ENCODE measurements at regions not wholly inside any gene's neighbourhood (a gene's known extent, or its start where the extent isn't known, plus 50 kb on each side); places are given as distances from the start of the nearest gene placed in this dataset.

DNA sequence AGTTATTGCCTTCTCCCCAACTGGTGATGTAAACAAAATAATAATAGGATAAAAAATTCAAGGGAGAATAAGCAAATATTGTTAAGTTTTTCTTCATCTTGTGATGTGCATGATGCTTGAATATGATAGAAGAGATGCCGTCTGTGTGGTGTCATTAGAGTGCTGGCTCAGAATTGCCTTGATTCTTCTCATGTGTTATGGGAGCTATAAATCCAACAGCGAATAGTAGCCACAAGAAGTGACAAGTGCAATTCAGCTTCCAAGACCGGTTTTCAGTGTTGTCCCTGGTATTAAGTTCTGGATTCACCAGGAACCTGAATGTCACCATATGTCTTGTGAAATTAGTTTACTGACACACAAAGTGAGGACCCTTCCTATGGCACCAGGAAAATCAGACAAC lies 547.0 kb downstream of the NSUN3 start:
- Histone ChIP-seq H3K36me3 (no peaks in the 10 kb centered on the region), H3K27me3 (no peaks in the 10 kb centered on the region), H3K27ac (no peak overlapping the region), H3K4me3 (no peak overlapping the region), H3K9me3 (no peaks in the 10 kb centered on the region), H3K4me1 (no peaks in the 10 kb centered on the region)
- no peak for DNase-seq
- intact Hi-C loops (cut with DNase I; ENCODE audit: low total_unique reads) = no loop called here
- no peak for TF ChIP-seq POLR2A (IDR thresholded peaks at IDR 0.05)

DNA sequence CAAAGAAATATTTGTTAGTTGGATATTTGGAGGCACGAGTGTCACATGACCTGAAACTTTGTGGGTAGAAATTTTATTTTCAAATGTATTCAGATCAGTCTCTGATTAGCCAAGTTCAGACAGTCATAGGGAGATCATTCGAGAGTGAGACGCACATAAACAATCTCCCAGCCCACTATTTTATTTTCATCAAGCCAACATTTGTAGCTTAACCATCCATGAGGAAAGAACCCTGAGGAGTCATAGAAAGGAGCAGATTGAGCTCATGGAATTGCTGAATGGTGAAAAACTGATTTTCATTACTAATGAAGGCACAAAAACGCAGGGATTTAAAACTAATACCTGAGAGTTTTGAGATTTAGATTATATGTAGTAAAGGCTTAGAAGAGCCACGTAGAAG lies 548.7 kb downstream of the NSUN3 start:
- Histone ChIP-seq H3K9me3 (no peaks in the 10 kb centered on the region), H3K4me1 (no peaks in the 10 kb centered on the region), H3K27me3 (no peaks in the 10 kb centered on the region), H3K36me3 (no peaks in the 10 kb centered on the region), H3K4me3 (no peak overlapping the region), H3K27ac (no peak overlapping the region)
- TF ChIP-seq, protein P1, sequence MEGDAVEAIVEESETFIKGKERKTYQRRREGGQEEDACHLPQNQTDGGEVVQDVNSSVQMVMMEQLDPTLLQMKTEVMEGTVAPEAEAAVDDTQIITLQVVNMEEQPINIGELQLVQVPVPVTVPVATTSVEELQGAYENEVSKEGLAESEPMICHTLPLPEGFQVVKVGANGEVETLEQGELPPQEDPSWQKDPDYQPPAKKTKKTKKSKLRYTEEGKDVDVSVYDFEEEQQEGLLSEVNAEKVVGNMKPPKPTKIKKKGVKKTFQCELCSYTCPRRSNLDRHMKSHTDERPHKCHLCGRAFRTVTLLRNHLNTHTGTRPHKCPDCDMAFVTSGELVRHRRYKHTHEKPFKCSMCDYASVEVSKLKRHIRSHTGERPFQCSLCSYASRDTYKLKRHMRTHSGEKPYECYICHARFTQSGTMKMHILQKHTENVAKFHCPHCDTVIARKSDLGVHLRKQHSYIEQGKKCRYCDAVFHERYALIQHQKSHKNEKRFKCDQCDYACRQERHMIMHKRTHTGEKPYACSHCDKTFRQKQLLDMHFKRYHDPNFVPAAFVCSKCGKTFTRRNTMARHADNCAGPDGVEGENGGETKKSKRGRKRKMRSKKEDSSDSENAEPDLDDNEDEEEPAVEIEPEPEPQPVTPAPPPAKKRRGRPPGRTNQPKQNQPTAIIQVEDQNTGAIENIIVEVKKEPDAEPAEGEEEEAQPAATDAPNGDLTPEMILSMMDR (IDR thresholded peaks at IDR 0.05) = no peak
- no peak for TF ChIP-seq POLR2A (IDR thresholded peaks at IDR 0.05)
- intact Hi-C loops (cut with DNase I; ENCODE audit: low total_unique reads) = no loop called here
- DNase-seq = no peak

DNA sequence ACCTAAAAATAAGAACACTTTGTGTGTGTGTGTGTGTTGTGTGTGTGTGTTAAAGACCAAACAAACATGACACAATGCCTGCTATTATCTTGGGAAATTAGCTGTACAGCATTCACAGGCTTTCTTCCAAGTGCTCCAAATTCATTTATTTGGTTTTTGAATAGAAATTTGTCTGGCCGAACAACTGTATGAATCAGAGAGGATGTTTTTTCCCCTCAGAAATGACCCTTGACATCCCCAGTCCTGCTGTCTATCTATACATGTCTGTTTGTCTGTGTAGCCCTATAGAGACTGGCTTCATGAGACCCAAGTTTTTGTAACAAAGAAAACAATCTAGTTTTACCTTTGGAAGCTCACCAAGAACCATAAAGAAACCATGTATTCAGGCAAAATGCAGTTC lies 549.8 kb downstream of the NSUN3 start:
- H3K4me3 ChIP-seq = no peak overlapping the region
- intact Hi-C loops (cut with DNase I; ENCODE audit: low total_unique reads) = no loop called here
- no peaks in the 10 kb centered on the region for H3K4me1 ChIP-seq
- H3K27ac ChIP-seq = no peak overlapping the region
- TF ChIP-seq POLR2A (IDR thresholded peaks at IDR 0.05) = no peak
- TF ChIP-seq, protein P1 (IDR thresholded peaks at IDR 0.05) = no peak
- no peaks in the 10 kb centered on the region for H3K27me3 ChIP-seq
- no peaks in the 10 kb centered on the region for H3K36me3 ChIP-seq
- no peaks in the 10 kb centered on the region for H3K9me3 ChIP-seq
- no peak for DNase-seq

DNA sequence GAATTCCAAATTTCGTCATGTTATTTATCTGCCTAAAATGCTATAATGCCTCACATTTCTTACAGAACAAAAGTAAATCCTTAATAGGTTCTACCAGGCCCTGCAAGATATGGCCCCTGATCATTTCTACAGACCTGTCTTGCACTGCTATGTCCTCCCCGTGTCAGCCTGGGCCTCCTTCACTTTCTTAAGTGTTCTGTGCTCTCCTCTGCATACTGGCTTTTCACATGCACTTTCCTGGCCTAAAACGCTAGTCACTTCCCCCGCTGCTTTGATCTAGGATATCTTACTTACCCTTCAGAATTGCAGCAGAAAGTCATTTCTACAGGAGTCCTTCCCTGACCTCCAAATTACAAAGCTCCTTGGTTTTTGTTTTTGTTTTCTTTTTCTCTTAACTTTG lies 551.3 kb downstream of the NSUN3 start:
- Histone ChIP-seq H3K4me1 (no peaks in the 10 kb centered on the region), H3K9me3 (no peaks in the 10 kb centered on the region), H3K4me3 (no peak overlapping the region), H3K27me3 (no peaks in the 10 kb centered on the region), H3K27ac (no peak overlapping the region), H3K36me3 (no peaks in the 10 kb centered on the region)
- intact Hi-C loops (cut with DNase I; ENCODE audit: low total_unique reads) = no loop called here
- TF ChIP-seq, protein P1 (IDR thresholded peaks at IDR 0.05) = no peak
- TF ChIP-seq POLR2A (IDR thresholded peaks at IDR 0.05) = no peak
- no peak for DNase-seq

DNA sequence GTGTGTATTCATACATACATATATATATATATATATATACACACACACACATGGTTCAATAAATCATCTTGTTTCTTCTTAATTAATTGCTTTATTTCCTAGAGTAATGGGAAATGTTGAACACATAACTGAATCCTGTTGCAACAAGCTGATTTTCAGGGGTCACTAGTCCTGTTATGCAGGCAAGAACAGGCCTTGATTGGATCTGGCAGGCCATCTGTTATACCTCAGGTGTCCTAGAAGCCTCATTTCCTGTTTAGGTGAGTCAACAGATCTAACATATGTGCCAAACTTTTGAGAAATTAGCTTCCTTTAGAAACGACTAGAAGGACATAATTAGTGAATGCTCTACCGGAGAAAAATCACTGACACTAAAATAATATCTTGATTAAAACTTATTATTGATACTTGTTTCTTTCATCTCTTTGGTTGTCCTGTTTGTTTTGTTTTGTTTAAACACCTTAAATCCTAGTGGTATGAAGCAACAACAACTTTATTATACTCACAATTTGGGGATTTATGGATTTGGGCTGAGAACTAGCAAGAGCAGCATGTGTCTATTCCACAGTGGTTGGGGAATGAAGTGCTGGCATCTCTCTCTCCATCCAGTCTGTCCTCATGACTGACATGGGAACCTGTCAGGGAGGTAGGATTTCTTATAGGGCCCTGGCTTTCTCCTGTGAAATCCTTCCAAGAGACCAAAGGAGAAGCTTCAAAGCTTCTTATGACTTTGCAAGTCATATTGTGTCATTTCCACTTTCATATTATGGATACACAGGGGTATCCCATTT lies 552.6 kb downstream of the NSUN3 start:
- no peaks in the 10 kb centered on the region for H3K27me3 ChIP-seq
- H3K36me3 ChIP-seq = no peaks in the 10 kb centered on the region
- no peak overlapping the region for H3K27ac ChIP-seq
- no peak for DNase-seq
- intact Hi-C loops (cut with DNase I; ENCODE audit: low total_unique reads) = no loop called here
- no peak overlapping the region for H3K4me3 ChIP-seq
- H3K4me1 ChIP-seq = no peaks in the 10 kb centered on the region
- TF ChIP-seq, protein P1 (IDR thresholded peaks at IDR 0.05) = no peak
- TF ChIP-seq POLR2A (IDR thresholded peaks at IDR 0.05) = no peak
- no peaks in the 10 kb centered on the region for H3K9me3 ChIP-seq
